HEK293 (cell line): ENCODE measurements at regions not wholly inside any gene's neighbourhood (a gene's known extent, or its start where the extent isn't known, plus 50 kb on each side); places are given as distances from the start of the nearest gene placed in this dataset.

Experiments
- CTCF ChIA-PET: fragments of 350-600 bp; formaldehyde crosslinking; extraction: SDS; loops from one replicate; lab custom pipeline; 2021; ENCODE audit warnings: antibody characterized with exemption; lab: Yijun Ruan, JAX
- POLR2A ChIA-PET: fragments of 300-600 bp; formaldehyde crosslinking; extraction: SDS; loops from one replicate; lab custom pipeline; 2020; ENCODE audit warnings: antibody characterized with exemption, inconsistent platforms; lab: Yijun Ruan, JAX
- H3K27ac ChIP-seq: fragments of 200-500 bp; sonication (Bioruptor generic); 2 replicates; pipeline ENCODE4 v1.5.1; 2014; ENCODE audit warnings: low read depth, low read length, control low read depth, inconsistent platforms; ENCODE audit errors: extremely low read depth
- H3K36me3 ChIP-seq, 2 experiments: fragments of 200-500 bp in 1 of 2; sonication (Bioruptor generic) in 1 of 2; 1 replicate in 1 of 2; 2 replicates in 1 of 2; pipeline ENCODE4 v1.5.1; 2014 to 2017; ENCODE audit warnings: inconsistent platforms in 2 of 2, low read length in 2 of 2; ENCODE audit not compliant: control insufficient read depth in 2 of 2, insufficient read depth in 1 of 2
- H3K4me1 ChIP-seq: fragments of 200-500 bp; sonication (Bioruptor generic); 2 replicates; pipeline ENCODE4 v1.5.1; 2014; ENCODE audit warnings: mild to moderate bottlenecking, low read length, inconsistent platforms; ENCODE audit not compliant: control insufficient read depth, insufficient read depth
- H3K4me3 ChIP-seq: 2 replicates; pipeline ENCODE4 v1.5.1; 2011; ENCODE audit warnings: low read depth, mild to moderate bottlenecking, control low read depth, low read length, moderate library complexity
- H3K9me3 ChIP-seq: fragments of 200-500 bp; sonication (Bioruptor generic); 2 replicates; pipeline ENCODE4 v1.5.1; 2014; ENCODE audit warnings: low read depth, low read length, inconsistent platforms; ENCODE audit not compliant: control insufficient read depth, insufficient read depth
- KLF10 ChIP-seq: fragments of 450-650 bp; IDR thresholded peaks from 2 replicates; pipeline ENCODE4 v1.5.1; 2018; ENCODE audit warnings: missing biosample characterization, mild to moderate bottlenecking, missing genetic modification characterization
- ZFP41 ChIP-seq: fragments of 450-650 bp; formaldehyde crosslinking; IDR thresholded peaks from 2 replicates; pipeline ENCODE4 v1.5.1; 2016; ENCODE audit warnings: missing biosample characterization, missing genetic modification characterization, borderline replicate concordance
- ZNF184 ChIP-seq: fragments of 450-650 bp; IDR thresholded peaks from 2 replicates; pipeline ENCODE4 v1.5.1; 2018; ENCODE audit warnings: missing biosample characterization, mild to moderate bottlenecking, missing genetic modification characterization
- ZNF221 ChIP-seq: fragments of 450-650 bp; formaldehyde crosslinking; IDR thresholded peaks from 2 replicates; pipeline ENCODE4 v1.5.1; 2017; ENCODE audit warnings: missing biosample characterization, missing genetic modification characterization, borderline replicate concordance
- ZNF266 ChIP-seq: fragments of 450-650 bp; formaldehyde crosslinking; IDR thresholded peaks from 2 replicates; pipeline ENCODE4 v1.5.1; 2016; ENCODE audit warnings: missing biosample characterization, missing genetic modification characterization, low read depth
- ZNF350 ChIP-seq: fragments of 450-650 bp; formaldehyde crosslinking; IDR thresholded peaks from 2 replicates; pipeline ENCODE4 v1.5.0; 2017; ENCODE audit warnings: missing biosample characterization, mild to moderate bottlenecking, missing genetic modification characterization
- ZNF354C ChIP-seq: fragments of 450-650 bp; formaldehyde crosslinking; IDR thresholded peaks from 2 replicates; pipeline ENCODE4 v1.5.1; 2016; ENCODE audit warnings: missing biosample characterization, missing genetic modification characterization, low read depth, borderline replicate concordance
- ZNF366 ChIP-seq: fragments of 450-650 bp; formaldehyde crosslinking; conservative IDR thresholded peaks from 2 replicates; pipeline ENCODE4 v1.5.1; 2016; ENCODE audit warnings: missing biosample characterization, missing genetic modification characterization
- ZNF473 ChIP-seq: fragments of 450-650 bp; formaldehyde crosslinking; IDR thresholded peaks from 2 replicates; pipeline ENCODE4 v1.5.1; 2017; ENCODE audit warnings: missing biosample characterization, missing genetic modification characterization
- ZNF549 ChIP-seq: fragments of 450-650 bp; IDR thresholded peaks from 2 replicates; pipeline ENCODE4 v1.5.1; 2018; ENCODE audit warnings: missing biosample characterization, missing genetic modification characterization, mild to moderate bottlenecking, inconsistent platforms, moderate library complexity
- ZNF610 ChIP-seq: fragments of 450-650 bp; formaldehyde crosslinking; IDR thresholded peaks from 2 replicates; pipeline ENCODE4 v1.5.1; 2016; ENCODE audit warnings: missing biosample characterization, missing genetic modification characterization, borderline replicate concordance
- ZNF654 ChIP-seq: fragments of 450-650 bp; formaldehyde crosslinking; IDR thresholded peaks from 2 replicates; pipeline ENCODE4 v1.5.1; 2016; ENCODE audit warnings: low read depth, missing biosample characterization, missing genetic modification characterization
- TF ChIP-seq, protein P1 (sequence below): fragments of 450-650 bp; formaldehyde crosslinking; IDR thresholded peaks from 2 replicates; pipeline ENCODE4 v1.5.1; 2016; ENCODE audit warnings: missing biosample characterization, missing genetic modification characterization
- TF ChIP-seq, protein P2 (sequence below): fragments of 450-650 bp; formaldehyde crosslinking; IDR thresholded peaks from 2 replicates; pipeline ENCODE4 v1.5.1; 2016; ENCODE audit warnings: missing biosample characterization, missing genetic modification characterization, borderline replicate concordance
- TF ChIP-seq, protein P3 (sequence below): fragments of 450-650 bp; formaldehyde crosslinking; IDR thresholded peaks from 2 replicates; pipeline ENCODE4 v1.5.1; 2016; ENCODE audit warnings: missing biosample characterization, missing genetic modification characterization
- TF ChIP-seq, protein P4 (sequence below): fragments of 450-650 bp; IDR thresholded peaks from 2 replicates; pipeline ENCODE4 v1.5.1; 2018; ENCODE audit warnings: missing biosample characterization, missing genetic modification characterization
- TF ChIP-seq, protein P5 (sequence below): fragments of 450-650 bp; formaldehyde crosslinking; IDR thresholded peaks from 2 replicates; pipeline ENCODE4 v1.5.1; 2017; ENCODE audit warnings: missing biosample characterization, missing genetic modification characterization

DNA sequence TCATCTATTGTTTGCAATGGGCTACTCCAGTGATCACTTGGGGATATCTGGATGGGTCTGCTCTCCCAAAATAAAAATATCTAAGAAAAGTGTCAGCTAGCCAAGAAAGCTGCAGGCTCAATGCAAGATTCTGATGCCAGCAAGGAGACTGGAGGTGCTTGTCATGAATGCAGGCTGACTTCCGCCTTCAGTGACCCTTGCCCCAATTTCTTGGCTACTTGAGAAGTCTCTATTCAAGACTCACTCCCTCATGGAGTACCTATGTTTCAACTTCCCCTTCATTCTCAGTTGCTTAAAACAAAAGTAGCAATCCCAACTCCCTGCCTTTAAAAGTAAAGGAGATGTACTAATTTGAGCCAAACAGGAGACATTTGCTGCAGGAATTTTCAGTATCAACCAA, 123.9 kb downstream of the GPR65 start:
- H3K27ac ChIP-seq, result no peak overlapping the region
- POLR2A ChIA-PET, result no interaction called here
- H3K4me1 ChIP-seq, result no peaks in the 10 kb centered on the region
- no peaks in the 10 kb centered on the region for H3K9me3 ChIP-seq
- H3K4me3 ChIP-seq, result no peak overlapping the region
- CTCF ChIA-PET, result interaction anchor here (0.7 kb wide), 1 partner anchor 11 kb away, joined by 3 read pairs; no protein-coding TSS in a partner anchor
- no peaks in the 10 kb centered on the region for H3K36me3 ChIP-seq
- TF ChIP-seq ZFP41 (tag by site-specific recombination) (no peak), ZNF221 (tag by site-specific recombination) (no peak)
- TF ChIP-seq, all 188 proteins: peak for 0

DNA sequence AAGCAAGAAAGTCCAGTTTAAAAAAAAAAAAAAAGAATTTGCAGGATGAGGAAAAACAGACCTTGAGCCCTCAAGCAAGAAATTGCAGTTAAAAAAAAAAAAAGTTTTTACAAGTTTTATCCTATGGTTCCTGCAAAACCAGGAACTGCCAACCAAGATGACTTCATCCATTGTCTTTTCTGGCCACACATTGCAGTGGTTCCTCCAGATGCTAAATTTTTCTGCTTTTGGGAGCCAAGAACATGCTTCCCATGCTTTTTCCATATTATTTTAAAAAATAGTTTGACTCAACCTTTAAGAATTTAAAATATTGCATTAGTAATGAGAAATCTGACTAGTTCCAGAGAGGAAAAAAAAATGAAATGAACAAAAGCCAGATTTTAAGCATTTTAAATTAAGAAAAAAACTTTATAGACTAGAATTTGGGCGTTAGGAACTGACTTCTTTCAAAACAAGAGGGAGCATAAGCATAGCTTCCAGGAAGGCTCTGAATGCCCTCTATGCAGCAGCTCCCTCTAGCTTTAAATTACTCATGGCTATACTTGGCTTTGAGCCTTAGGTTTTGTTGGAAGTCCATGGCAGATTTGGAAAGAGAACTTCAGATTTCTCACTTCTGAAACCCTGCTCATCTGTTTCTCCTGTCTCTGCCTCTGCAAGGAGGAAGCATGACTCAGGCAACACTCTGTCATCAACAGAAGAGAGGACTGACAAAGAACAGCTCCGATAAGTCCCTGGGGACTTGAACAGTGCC, 124.5 kb downstream of the GPR65 start:
- H3K27ac ChIP-seq, result no peak overlapping the region
- TF ChIP-seq, protein P1, sequence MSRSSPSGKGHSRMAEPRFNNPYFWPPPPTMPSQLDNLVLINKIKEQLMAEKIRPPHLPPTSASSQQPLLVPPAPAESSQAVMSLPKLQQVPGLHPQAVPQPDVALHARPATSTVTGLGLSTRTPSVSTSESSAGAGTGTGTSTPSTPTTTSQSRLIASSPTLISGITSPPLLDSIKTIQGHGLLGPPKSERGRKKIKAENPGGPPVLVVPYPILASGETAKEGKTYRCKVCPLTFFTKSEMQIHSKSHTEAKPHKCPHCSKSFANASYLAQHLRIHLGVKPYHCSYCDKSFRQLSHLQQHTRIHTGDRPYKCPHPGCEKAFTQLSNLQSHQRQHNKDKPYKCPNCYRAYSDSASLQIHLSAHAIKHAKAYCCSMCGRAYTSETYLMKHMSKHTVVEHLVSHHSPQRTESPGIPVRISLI (tag by site-specific recombination), result no peak
- TF ChIP-seq KLF10 (tag by site-specific recombination) (no peak), ZNF350 (tag by site-specific recombination) (no peak), ZNF184 (tag by site-specific recombination) (no peak), ZNF473 (tag by site-specific recombination) (no peak), ZNF610 (tag by site-specific recombination) (no peak), ZNF221 (tag by site-specific recombination) (no peak), ZNF354C (tag by site-specific recombination) (no peak), ZNF549 (tag by site-specific recombination) (no peak), ZNF366 (tag by site-specific recombination) (no peak), ZNF654 (tag by site-specific recombination) (no peak), ZNF266 (tag by site-specific recombination) (no peak)
- TF ChIP-seq, protein P2, sequence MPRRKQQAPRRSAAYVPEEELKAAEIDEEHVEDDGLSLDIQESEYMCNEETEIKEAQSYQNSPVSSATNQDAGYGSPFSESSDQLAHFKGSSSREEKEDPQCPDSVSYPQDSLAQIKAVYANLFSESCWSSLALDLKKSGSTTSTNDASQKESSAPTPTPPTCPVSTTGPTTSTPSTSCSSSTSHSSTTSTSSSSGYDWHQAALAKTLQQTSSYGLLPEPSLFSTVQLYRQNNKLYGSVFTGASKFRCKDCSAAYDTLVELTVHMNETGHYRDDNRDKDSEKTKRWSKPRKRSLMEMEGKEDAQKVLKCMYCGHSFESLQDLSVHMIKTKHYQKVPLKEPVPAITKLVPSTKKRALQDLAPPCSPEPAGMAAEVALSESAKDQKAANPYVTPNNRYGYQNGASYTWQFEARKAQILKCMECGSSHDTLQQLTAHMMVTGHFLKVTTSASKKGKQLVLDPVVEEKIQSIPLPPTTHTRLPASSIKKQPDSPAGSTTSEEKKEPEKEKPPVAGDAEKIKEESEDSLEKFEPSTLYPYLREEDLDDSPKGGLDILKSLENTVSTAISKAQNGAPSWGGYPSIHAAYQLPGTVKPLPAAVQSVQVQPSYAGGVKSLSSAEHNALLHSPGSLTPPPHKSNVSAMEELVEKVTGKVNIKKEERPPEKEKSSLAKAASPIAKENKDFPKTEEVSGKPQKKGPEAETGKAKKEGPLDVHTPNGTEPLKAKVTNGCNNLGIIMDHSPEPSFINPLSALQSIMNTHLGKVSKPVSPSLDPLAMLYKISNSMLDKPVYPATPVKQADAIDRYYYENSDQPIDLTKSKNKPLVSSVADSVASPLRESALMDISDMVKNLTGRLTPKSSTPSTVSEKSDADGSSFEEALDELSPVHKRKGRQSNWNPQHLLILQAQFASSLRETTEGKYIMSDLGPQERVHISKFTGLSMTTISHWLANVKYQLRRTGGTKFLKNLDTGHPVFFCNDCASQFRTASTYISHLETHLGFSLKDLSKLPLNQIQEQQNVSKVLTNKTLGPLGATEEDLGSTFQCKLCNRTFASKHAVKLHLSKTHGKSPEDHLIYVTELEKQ (tag by site-specific recombination), result no peak
- TF ChIP-seq, protein P3, sequence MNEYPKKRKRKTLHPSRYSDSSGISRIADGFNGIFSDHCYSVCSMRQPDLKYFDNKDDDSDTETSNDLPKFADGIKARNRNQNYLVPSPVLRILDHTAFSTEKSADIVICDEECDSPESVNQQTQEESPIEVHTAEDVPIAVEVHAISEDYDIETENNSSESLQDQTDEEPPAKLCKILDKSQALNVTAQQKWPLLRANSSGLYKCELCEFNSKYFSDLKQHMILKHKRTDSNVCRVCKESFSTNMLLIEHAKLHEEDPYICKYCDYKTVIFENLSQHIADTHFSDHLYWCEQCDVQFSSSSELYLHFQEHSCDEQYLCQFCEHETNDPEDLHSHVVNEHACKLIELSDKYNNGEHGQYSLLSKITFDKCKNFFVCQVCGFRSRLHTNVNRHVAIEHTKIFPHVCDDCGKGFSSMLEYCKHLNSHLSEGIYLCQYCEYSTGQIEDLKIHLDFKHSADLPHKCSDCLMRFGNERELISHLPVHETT, result no peak
- TF ChIP-seq, protein P4, sequence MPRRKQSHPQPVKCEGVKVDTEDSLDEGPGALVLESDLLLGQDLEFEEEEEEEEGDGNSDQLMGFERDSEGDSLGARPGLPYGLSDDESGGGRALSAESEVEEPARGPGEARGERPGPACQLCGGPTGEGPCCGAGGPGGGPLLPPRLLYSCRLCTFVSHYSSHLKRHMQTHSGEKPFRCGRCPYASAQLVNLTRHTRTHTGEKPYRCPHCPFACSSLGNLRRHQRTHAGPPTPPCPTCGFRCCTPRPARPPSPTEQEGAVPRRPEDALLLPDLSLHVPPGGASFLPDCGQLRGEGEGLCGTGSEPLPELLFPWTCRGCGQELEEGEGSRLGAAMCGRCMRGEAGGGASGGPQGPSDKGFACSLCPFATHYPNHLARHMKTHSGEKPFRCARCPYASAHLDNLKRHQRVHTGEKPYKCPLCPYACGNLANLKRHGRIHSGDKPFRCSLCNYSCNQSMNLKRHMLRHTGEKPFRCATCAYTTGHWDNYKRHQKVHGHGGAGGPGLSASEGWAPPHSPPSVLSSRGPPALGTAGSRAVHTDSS (tag by site-specific recombination), result no peak
- TF ChIP-seq, protein P5, sequence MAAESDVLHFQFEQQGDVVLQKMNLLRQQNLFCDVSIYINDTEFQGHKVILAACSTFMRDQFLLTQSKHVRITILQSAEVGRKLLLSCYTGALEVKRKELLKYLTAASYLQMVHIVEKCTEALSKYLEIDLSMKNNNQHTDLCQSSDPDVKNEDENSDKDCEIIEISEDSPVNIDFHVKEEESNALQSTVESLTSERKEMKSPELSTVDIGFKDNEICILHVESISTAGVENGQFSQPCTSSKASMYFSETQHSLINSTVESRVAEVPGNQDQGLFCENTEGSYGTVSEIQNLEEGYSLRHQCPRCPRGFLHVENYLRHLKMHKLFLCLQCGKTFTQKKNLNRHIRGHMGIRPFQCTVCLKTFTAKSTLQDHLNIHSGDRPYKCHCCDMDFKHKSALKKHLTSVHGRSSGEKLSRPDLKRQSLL (tag by site-specific recombination), result no peak
- CTCF ChIA-PET, result no interaction called here
- POLR2A ChIA-PET, result no interaction called here
- no peaks in the 10 kb centered on the region for H3K36me3 ChIP-seq
- H3K4me1 ChIP-seq, result no peaks in the 10 kb centered on the region
- no peaks in the 10 kb centered on the region for H3K9me3 ChIP-seq
- H3K4me3 ChIP-seq, result no peak overlapping the region
